HEK293 (cell line): ENCODE measurements at regions not wholly inside any gene's neighbourhood (a gene's known extent, or its start where the extent isn't known, plus 50 kb on each side); places are given as distances from the start of the nearest gene placed in this dataset.
"Not testable (repeated sequence)": the region's sequence is repeated elsewhere in the genome, so short reads cannot be mapped to it uniquely, and the experiment has no call there.

Experiments
- MEIS1 ChIP-seq: sonication (generic); formaldehyde crosslinking; IDR thresholded peaks from 2 replicates; pipeline ENCODE4 v1.8.1; 2022; ENCODE audit warnings: missing genetic modification reagents, mild to moderate bottlenecking, borderline replicate concordance
- ZNF24 ChIP-seq: fragments of 450-650 bp; formaldehyde crosslinking; IDR thresholded peaks from 2 replicates; pipeline ENCODE4 v1.5.1; 2016; ENCODE audit warnings: missing biosample characterization, missing genetic modification characterization
- ZNF324 ChIP-seq: fragments of 450-650 bp; formaldehyde crosslinking; IDR thresholded peaks from 2 replicates; pipeline ENCODE4 v1.5.1; 2016; ENCODE audit warnings: missing biosample characterization, missing genetic modification characterization
- ZNF670 ChIP-seq: fragments of 450-650 bp; formaldehyde crosslinking; IDR thresholded peaks from 2 replicates; pipeline ENCODE4 v1.5.1; 2016; ENCODE audit warnings: missing biosample characterization, missing genetic modification characterization, low read depth

GRCh38 chr5:8731110-8731509, 814.8 kb downstream of the SEMA5A start:
- not testable (repeated sequence) for TF ChIP-seq ZNF324 (tag by site-specific recombination); ZNF24; MEIS1 (CRISPR knock-in tag); ZNF670 (tag by site-specific recombination)
